ENCODE measurements at regions not wholly inside any gene's neighbourhood (a gene's known extent, or its start where the extent isn't known, plus 50 kb on each side); places are given as distances from the start of the nearest gene placed in this dataset.
A peak's percentile ranks its signal among the peaks of the same experiment; 100 is the strongest.

- DNase-seq = no peak
These were observed 94.6 kb upstream of the SMNDC1 start for GRCh38 chr10:110399106-110399964.

- no peak for DNase-seq
These were observed 95.5 kb upstream of the SMNDC1 start for GRCh38 chr10:110399965-110400933.

- no peak for DNase-seq
These were observed 96.2 kb upstream of the DUSP5 start for GRCh38 chr10:110401401-110402076.

GRCh38 chr10:110402077-110402416 lies 95.7 kb upstream of the DUSP5 start:
- no peak for DNase-seq

- no peak for DNase-seq
These were observed 94.1 kb upstream of the DUSP5 start for GRCh38 chr10:110403593-110403992.

GRCh38 chr10:110404413-110404812 lies 93.3 kb upstream of the DUSP5 start:
- DNase-seq = no peak

- no peak for DNase-seq
These were observed 92.9 kb upstream of the DUSP5 start for GRCh38 chr10:110404825-110405224.

- no peak for DNase-seq
These were observed 92.3 kb upstream of the DUSP5 start for GRCh38 chr10:110405380-110405779.

- no peak for DNase-seq
These were observed 90.2 kb upstream of the DUSP5 start for GRCh38 chr10:110407301-110408170.

GRCh38 chr10:110408203-110408871 lies 89.4 kb upstream of the DUSP5 start:
- no peak for DNase-seq

GRCh38 chr10:110408943-110409342 lies 88.8 kb upstream of the DUSP5 start:
- no peak for DNase-seq

- no peak for DNase-seq
These were observed 88.2 kb upstream of the DUSP5 start for GRCh38 chr10:110409488-110409887.

GRCh38 chr10:110409926-110410325 lies 87.8 kb upstream of the DUSP5 start:
- no peak for DNase-seq

- no peak for DNase-seq
These were observed 87.2 kb upstream of the DUSP5 start for GRCh38 chr10:110410329-110411046.

- no peak for DNase-seq
These were observed 86.7 kb upstream of the DUSP5 start for GRCh38 chr10:110411047-110411410.

GRCh38 chr10:110413049-110413783 lies 84.5 kb upstream of the DUSP5 start:
- no peak for DNase-seq

- no peak for DNase-seq
These were observed 83.7 kb upstream of the DUSP5 start for GRCh38 chr10:110413903-110414547.

- DNase-seq = no peak
These were observed 83.0 kb upstream of the DUSP5 start for GRCh38 chr10:110414548-110415309.

- peak; percentile 9 for DNase-seq
These were observed 81.9 kb upstream of the DUSP5 start for GRCh38 chr10:110415809-110416208.

Measured in hematopoietic multipotent progenitor cell treated with erythropoietin and hydrocortisone succinate and interleukin-3 and kit ligand, for 8 days (in vitro differentiated cells).